Amniotic epithelial cell (primary cell): ENCODE measurements at regions not wholly inside any gene's neighbourhood (a gene's known extent, or its start where the extent isn't known, plus 50 kb on each side); places are given as distances from the start of the nearest gene placed in this dataset.
A peak's percentile ranks its signal among the peaks of the same experiment; 100 is the strongest.
"Not testable (repeated sequence)": the region's sequence is repeated elsewhere in the genome, so short reads cannot be mapped to it uniquely, and the experiment has no call there.

Source experiments
- DNase-seq: peaks from one replicate; pipeline ENCODE4 v3.0.0-alpha.2; 2010; ENCODE audit warnings: low read depth

DNA sequence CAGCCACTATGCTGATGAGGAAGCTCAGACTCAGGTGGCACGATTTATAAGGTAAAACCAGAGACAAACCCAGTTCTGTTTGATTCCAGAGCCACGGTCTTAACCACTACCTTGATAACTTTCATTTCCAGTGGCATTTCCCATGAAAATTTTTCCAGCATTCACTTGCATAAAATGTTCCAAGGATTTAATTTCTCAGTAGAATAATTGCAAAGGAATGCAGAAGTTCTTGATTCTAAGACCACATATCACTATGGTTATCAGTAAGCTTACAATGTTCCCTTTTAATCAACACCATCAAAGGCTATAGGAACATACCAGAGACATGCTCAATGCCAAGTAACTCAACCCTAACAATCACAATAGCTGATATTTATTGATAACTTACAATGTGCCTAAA, 306.0 kb upstream of the HS3ST5 start:
- DNase-seq: peak; percentile 1

DNA sequence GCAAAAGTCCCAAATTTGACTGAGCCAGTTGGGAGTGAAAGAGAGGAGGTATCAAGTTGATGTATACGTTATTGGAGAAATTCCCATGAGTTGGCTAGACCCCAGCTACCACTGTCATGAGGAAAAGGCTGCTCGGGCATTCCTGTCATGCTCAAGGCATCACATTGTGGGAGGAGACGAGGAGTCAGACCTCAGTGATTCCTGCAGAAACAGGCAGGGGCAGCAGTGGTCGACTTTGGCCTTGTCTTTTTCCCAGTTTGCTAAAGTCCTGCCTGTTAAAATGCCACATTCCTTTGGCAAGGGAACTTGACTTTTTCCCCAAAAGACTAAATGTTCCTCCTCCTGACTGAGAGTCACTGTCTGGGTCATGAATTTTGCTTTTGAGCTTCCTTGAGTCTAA, 295.5 kb upstream of the HS3ST5 start:
- no peak for DNase-seq

DNA sequence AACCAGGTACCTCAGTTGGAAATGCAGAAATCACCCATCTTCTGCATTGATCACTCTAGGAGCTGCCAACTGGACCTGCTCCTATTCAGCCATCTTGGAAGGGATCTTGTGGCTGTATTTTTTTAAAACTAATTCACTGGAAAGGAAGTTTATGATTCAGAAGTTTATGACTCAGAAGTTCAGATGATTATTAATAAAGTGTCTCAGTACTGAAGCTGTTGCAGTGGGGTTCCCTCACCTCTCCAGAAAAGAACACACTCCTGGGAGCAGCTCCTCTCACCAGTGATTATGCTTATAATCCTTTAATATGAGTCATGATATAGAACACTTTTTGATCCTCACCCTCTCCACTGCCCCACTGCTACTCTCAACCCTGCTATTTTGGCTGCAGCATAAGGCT, 291.2 kb upstream of the HS3ST5 start:
- no peak for DNase-seq

DNA sequence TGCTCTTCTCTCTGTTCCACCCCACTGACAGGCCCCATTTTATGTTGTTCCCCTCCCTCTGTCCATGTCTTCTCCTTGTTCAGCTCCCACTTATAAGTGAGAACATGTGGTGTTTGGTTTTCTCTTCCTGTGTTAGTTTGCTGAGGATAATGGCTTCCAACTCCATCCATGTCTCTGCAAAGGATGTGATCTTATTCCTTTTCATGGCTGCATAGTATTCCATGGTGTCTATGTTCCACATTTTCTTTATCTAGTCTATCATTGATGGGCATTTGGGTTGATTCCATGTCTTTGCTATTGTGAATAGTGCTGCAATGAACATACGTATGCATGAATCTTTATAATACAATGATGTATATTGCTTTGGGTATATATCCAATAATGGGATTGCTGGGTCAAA, 283.4 kb upstream of the HS3ST5 start:
- DNase-seq: not testable (repeated sequence)

DNA sequence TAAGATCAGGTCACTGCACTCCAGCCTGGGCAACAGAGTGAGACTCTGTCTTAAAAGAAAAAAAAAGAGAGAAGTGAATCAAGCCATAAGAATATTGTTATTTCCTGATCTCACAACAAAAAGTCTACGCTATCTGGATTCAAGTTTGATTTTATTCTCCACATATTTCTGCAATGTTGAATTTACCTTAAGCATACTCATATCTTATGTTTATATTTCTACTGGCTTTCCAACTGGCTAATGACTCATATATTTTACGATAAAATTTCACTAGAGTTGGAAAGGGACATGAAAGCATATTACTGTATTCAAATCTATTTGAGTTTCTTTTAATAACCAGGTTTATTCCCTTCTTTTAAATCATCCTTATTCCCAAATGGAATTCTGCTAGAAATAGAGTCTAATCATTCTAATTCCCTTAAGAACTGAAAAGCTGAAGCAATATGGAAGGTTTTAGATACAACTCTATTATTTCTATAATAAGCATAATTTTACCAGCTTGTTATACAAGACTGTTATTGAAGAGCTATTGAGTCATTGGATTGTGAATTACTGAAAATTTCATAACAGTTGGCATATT, 276.9 kb upstream of the HS3ST5 start:
- DNase-seq: no peak

DNA sequence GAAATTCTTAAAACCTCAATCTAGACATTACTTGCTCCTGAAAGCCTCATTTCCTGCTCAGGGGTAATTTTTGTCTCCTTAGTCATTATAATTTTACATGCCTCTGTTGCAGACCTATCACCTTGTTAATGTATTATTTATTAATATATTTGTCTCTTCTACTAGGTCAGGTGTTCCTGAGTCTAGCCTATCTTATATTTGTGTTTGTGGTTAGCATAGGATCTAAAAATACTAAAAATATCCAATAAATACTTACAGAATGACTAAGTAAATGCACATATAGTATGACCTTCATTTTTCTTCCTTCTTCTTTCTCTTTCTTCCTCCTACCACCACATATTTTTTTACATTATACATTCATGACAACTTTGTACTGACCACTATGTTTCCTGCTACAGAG, 268.9 kb upstream of the HS3ST5 start:
- no peak for DNase-seq

DNA sequence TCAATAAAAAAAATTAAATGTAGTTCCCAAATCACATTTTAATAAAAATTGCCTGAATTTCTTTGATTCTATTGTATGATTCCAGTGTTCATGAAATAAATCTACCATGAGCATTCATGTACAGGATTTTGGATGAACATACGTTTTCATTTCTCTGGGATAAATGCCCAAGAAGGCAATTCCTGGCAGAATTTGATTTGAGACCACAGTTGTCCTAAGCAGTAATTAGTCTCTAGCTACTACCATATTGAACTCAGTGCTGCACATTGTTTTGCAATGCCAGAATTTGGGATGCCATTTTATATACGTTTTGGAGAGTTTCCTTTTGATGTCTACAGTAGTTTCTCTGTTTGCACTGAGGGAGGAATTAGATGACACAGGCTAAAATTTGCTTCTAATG, 265.3 kb upstream of the HS3ST5 start:
- DNase-seq: no peak

DNA sequence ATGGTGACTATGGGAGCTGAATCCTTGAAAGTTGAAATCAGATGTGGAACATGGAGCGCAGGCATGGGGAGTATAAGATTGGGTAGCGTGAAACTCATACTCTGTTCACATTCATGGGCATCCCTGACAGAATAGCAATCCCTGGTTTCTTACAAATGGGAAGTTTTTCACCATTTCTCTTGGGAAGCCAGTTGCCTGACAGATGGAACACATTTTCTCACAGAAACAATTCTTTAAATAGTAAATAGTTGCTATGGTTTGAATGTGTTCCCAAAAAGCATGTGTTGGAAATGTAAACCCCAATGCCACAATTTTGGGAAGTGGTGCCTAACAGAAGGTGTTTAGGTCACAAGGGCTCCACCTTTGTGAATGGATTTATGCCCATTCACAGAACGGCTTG, 262.8 kb upstream of the HS3ST5 start:
- DNase-seq: no peak

DNA sequence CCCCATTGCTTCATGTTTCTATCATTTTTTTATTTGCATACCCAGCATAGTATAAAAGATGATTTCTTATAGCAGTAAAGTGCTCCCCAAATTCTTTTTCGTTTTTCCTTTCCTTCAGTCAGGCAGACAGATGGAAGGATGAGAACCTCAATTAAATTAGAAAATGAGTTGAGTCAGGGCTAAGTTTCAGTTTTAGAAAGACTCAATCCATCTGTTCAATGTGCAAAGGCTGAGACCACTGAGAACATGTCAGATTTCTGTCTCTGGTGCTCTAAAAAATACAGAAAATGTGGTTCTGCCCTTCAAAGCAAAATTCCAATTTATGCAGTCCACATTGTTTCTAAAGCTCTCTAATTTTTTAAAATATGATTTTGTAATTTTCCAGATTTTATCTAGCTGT, 257.6 kb upstream of the HS3ST5 start:
- DNase-seq: no peak

DNA sequence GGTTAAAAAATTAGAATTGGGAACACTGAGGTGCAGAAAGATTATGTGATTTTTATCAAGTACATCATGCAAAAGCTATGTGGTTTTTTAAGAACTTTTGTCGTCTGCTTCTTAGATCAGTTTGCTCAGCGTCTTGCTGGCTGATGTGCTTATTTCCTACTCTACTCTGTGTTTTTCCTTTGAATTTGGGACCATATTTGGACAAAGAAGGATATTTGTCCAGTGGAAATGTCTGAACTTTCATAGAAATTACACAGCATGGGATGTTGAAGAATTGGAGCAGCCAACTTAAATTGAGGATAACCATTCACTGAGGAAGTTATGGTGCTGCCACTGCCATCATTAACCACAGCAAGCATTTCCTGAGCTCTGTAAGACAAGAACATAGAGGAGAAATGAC, 252.8 kb upstream of the HS3ST5 start:
- no peak for DNase-seq

DNA sequence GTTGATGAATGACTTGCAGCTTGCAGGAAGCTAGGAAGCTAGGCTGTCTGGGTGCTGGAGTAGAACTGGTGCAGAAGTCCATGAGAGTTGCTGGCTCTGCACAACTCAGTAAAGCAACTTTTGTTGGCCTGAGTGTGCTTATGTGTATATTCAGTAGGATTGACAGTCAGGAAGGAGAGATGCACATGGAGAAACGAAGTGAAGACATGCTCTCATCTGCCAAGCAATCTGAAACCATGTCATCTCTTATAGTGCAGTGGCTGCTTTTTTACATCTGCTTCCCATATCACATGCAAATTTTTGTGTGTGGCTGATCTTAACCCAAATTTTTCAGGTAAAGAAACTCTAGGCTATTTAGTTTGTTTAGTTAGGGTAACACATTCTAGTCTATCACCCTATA, 252.4 kb upstream of the HS3ST5 start:
- DNase-seq: no peak

DNA sequence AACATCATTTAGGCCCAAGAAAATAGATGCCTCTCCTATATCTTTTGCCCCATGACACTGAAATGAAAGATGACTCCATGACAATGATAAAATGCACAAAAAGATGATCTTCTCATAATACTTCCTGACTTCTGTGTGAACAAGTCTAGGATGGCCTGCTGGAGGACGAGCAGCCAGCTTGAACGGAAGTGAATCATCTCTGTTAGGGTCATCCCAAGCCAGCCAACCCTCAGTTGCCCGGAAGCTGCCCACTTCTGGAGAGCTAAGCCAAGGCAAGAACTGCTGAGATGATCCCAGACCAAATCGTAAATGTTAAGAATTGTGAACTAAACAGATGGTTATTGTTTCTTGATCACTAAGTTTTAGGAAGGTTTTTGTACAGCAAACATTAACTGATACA, 249.7 kb upstream of the HS3ST5 start:
- no peak for DNase-seq

DNA sequence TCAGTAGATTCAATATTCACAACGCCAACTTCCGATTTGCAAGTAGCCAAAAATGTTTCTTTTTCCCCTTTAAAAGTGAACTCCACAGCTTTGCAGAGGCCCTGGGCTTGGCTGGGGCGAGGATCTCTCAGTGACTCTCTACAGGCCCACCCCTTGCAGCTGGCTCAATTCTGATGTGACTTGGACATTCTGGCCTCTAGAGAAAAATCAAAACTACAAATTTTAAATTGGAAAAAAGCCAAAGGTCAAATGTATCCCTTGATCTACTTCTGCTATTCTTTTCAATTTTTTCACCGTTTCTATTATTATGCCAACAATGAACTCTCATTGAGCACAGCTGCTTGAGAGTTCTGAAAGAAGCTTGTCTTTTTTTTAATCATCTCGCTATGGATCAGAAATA, 245.9 kb upstream of the HS3ST5 start:
- no peak for DNase-seq

DNA sequence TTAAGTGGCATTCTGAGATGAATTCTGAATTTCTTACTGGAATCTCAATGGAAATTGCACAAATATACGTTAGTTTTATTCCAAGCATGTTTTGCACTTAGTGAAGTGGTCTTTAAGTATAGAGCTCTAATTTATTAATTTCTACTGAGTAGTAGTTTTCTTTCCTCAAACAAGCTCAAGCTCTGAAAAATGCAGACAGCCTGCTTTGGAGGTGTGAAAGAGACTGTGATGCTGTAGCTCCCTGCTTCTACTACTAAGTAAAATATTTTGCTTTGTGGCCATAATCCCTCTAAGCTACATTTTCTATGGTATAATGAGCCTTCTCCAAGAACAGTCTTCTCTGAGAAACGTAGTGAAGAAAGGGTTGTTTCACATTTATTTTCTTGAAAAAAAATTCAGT, 243.5 kb upstream of the HS3ST5 start:
- DNase-seq: no peak

DNA sequence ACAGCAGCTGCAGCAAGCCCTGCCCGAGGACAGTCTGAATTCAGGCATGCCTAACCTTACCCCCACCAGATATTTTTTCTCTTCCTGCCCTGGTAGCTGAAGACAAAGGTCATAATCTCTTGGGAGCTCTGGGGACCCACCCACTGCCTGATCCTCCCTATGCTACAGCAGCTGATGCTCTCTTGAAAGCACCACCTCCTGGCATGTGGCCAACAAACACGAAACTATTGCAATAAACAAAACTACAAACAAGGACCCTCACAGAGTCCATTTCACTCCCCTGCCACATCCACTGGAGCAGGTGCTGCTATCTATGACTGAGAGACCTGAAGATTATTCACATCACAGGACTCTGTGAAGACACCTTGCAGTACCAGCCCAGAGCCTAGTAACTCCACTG, 238.5 kb upstream of the HS3ST5 start:
- DNase-seq: no peak

DNA sequence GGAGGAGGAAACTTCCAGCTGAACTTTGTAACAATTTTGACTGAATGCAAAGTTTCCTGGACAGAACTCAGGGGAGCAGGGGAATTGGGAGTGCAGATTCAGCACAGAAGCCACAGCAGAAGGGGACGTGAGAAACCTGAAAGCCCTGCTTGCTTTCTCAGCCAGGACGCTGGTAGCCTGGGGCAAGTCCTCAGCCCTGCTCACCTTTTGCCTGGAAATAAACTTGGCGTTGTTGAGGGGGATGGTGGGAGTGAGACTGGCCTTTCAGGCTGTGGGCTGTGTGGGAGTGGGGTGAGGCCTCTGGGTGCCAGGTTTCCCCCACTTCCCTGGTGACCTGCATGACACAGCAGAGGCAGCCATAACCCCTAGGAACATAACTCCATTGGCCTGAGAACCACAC, 238.1 kb upstream of the HS3ST5 start:
- DNase-seq: no peak

DNA sequence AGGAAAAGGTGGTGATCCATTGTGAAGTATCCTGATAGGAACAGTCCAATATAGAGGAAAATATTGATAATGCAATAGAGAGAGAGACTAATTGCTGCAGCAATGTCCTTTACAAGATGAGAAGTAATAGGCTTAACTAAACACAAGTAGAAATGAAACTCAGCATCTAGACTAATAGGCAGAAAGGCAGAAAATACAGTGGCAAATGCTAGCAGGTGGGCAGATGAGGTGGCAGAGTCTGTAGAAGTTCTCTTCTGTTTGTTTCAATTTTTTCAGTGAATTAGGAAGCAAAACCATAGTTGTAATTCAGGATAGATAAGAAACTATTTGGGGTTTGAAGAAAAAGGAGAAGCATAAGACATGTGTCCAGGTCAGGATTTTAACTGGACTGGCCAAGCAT, 236.7 kb upstream of the HS3ST5 start:
- no peak for DNase-seq

DNA sequence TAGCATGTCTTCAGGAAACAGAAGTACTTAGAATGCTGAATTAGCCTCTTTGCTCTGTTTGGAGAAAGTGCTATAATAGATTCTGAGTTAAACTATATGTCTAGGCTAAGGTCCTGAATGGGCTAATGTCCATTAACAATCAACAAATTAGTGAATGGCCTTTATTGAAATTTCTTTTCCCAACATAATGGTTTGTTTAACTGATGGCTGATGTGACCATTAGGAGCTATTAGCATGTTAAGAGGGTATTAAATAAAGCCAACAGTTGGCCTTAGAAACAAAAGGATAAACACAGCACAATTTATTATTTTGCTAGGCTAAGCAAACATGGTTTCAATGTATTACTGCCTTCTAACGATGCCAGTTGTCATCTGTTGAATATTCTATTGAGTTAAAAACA, 234.3 kb upstream of the HS3ST5 start:
- no peak for DNase-seq

DNA sequence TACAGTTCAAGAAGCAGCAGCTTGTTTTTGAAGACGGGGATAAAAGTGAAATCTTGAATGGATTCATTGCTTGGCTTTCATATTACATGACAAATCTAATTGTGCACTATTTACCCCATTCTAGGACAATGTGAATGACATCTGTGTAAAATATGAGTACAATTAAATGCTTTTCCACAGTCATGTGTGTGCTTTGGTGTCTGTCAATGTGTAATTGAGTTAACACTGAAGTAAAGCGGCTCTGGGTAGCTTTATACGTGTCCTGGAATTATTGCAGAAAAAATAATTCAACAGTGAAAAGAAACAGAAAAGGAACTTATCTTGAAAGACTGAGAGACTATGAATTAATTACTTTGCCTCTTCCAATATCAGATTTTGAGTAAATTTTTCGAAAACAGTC, 233.5 kb upstream of the HS3ST5 start:
- DNase-seq: no peak

DNA sequence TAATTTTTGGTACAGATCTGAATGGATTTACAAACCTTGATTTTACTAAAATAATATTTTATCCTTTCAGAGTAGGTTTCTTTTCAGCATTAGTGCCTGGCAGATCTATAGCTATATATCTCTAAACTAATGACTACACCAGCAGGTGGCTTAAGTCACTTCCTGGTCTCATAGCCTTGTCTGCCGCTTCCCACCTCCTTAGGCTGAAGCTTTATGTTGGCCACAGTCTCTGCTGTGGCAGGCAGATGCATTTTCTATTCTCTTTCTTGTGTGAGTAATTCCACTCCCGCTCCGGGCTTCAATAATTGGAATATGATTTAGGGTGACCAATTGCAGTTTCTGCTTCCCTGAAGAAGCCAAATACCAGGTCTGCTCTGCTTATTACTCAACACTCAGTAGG, 226.8 kb upstream of the HS3ST5 start:
- no peak for DNase-seq

DNA sequence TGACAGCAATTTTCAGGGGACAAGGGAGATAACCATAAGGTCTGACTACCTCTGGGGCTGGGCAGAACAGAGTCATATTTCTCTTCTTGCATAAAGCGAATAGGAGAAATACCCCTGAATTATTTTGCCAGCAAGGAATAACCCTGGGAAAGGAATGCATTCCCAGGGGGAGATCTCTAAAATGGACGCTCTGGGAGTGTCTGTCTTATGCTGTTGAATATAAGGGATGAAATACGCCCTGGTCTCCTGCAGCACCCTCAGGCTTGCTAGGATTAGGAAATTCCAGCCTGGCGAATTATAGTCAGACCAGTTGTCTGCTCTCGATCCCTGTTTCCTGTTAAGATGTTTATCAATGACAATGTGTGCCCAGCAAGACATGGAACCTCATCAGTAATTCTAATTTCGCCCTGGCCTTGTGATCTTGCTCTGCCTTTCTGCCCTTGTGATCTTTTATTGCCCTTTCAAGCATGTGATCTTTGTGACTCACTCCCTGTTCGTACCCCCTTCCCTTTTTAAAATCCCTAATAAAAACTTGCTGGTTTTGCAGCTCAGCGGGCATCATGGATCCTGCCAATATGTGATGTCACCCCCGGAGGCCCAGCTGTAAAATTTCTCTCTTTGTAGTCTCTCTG, 221.6 kb upstream of the HS3ST5 start:
- no peak for DNase-seq

DNA sequence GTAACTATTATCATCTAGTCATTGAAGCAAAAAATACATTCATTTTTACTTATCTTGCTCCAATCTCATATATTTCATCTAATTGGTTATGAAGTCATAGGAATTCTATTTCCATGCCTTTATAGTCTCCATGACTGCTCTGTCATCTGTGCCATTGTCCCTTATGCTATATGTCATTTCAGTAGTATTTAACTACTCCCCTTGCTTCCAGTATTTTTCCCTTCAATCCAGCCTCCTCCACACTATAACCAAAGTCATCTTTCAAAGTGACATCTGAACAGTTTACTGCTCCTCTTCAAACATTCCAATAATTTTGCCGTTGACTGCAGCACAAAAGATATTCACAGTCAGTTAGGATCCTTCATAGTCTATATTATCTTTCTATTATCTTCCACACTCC, 216.6 kb upstream of the HS3ST5 start:
- DNase-seq: no peak

DNA sequence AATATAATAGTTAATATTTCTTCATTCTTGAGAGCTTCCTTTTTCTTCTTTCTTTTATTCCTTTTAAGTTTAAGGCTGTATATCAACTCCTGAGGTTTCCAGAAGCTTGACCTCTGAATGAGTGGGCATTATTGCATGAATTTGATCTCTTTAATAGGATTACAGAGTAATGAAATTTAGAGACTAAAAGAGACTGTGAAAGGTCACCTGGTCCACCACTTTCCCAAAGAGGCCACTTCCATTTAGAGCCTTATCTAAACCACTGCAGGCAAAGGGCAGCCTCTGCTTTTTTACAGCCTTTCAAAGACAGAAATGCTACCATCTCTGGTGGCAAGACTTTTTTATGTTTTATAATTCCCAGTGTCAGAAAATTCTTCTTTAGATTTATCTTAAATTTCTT, 215.3 kb upstream of the HS3ST5 start:
- DNase-seq: no peak

DNA sequence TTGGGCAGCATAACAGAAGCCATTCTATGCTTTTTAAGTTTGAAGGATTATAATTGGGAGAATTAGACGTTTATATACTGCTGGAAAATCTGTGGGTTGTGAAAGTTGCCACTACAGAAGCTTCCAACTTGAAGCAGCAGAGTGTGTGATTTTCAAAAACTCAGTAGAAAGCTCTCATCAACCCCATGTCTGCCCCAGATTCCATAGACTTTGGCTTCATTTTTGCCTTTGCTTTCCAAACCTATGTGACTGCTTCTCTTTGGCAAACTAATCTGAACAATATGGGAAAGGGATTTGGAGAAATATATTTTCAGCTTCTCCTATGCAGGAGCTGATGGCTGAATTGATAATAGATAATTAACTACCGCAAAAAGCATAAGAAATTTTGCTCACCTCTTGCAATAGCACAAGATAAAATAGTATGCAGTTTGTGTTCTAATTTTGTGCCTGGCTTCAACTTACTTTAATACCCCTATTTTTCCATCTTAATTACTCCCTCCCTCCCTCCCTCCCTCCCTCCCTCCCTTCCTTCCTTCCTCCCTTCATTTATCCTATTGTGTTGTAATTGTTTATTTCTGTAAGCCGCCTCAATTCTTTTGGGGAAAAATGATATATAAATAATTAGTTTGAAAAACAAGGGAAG, 214.1 kb upstream of the HS3ST5 start:
- DNase-seq: no peak
